Stimulated activated naive CD8-positive, alpha-beta T cell treated with anti-CD3 and anti-CD28 coated beads, Interleukin-15, Interleukin-2, amounts not matched to agents 100 U/mL and 50 U/mL, for 24 hours (primary cell): ENCODE measurements at regions not wholly inside any gene's neighbourhood (a gene's known extent, or its start where the extent isn't known, plus 50 kb on each side); places are given as distances from the start of the nearest gene placed in this dataset.

Experiments
- ATAC-seq: fragments of 150-1000 bp; cut with Tn5 transposase; one replicate; pipeline ENCODE4 v1.10.0; 2021
- DNase-seq: peaks from one replicate; pipeline ENCODE4 v3.0.0; 2021

DNA sequence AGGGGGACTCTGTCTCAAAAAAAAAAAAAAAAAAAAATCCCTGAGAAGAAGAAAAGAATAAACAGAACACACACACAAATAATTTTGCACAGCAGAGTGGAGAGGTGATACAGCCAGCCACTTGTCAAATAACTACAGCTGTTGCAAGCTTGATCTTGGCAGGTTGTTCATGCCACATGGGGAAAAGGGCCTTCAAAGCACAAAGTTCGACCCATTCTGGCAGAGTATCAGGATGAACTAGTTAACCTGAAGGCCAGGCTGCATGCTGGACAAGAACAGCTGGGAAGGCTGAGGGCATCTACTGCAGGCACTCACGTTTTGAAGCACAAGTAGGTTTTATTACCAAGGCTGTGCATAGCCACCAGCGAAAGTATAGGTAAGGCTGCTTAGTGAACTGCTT, 104.1 kb downstream of the KCTD15 start:
- DNase-seq: no peak

GRCh38 chr19:33902395-33902794, 105.7 kb downstream of the KCTD15 start:
- no peak for ATAC-seq

More for the DNA sequence above, 104.1 kb downstream of the KCTD15 start:
- ATAC-seq: no peak

GRCh38 chr19:33902802-33903488, 106.3 kb downstream of the KCTD15 start:
- DNase-seq (no peak), ATAC-seq (no peak)

More at GRCh38 chr19:33902395-33902794, 105.7 kb downstream of the KCTD15 start:
- DNase-seq: no peak

DNA sequence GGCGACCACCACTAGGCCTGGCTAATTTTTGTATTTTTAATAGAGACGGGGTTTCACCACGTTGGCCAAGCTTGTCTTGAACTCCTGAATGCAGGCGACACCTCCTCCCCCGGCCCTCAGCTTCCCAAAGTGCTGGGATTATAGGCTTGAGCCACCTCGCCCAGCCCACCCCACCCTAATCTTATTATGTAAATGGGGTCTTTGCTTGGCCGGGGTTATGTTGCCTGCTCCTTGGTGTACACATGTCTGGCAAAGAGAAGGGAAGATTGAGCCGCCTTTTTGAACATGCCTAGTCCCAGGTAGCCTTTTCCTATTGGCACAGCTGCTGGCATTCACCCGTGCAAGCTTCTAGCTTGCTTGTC, 106.8 kb downstream of the KCTD15 start:
- no peak for ATAC-seq

DNA sequence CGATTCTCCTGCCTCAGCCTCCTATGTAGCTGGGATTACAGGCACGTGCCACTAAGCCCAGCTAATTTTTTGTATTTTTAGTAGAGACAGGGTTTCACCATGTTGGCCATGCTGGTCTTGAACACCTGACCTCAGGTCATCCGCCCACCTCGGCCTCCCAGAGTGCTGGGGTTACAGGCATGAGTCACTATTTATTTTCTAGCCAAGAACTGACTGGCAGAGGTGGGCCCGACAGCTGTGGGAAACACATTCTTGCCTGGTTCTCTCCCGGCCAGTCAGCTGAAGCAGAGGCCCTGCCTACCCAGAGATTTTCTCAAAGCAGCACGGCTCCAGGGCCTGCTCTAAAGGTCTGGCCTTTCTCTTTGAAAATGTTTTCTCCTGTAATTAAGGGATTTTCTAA, 108.0 kb downstream of the KCTD15 start:
- ATAC-seq: no peak
- DNase-seq: no peak

More for the DNA sequence above, 106.8 kb downstream of the KCTD15 start:
- DNase-seq: no peak

DNA sequence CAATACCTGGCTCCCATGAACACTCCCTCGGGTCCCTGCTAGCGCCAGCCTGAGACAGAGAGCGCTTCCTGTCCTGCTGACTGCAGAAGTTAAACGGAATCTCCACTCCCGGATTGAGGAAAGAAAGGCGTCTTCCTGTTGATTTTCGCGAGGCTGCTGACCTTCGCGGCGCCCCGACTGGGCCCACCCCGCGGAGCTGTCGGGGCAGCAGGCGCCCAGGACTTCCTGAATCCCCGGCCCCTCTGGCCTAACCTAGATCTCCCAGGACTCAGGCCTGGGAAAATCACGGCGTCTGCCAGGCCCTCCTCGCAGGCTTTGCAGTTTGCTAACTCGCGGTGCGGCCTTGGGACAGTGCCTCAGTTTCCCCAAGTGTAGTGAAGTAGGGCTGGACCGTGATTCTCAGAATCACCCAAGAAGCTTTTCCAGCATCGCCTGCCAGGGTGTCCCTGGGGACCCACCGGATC, 108.8 kb downstream of the KCTD15 start:
- no peak for ATAC-seq

DNA sequence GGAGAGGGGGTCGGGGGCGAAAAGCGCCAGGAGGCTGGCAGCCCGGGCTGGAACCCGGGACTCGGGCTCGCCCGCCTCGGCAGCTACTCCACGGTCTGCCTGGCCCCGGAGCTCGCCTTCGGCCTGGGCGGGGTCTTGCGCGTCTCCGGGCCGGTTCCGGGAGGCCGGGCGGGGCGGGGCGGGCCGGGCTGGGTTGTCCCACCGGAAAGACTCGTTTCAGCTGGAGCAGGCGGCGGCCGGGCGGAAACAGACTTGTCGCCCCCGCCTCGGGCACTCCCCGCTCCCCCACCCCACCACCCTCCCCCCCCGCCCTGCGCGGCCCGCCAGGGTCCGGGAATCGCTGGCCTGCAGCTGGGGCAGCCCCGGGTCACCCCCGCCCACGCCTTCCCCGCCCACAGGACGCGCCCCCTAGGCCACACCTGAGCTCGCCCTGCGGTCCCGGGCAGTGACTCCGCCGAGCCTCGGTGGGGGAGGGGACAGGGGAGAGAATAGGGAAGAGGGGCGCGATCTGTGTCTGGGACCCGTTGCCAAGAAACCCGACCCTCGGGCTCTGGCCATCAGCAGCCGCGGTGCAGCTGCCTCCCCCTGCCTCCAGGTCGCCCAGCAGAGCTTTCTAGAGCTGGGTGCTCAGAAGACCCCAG, 109.4 kb downstream of the KCTD15 start:
- ATAC-seq (peak; percentile 36), DNase-seq (peak; percentile 15)

More for the DNA sequence above, 108.8 kb downstream of the KCTD15 start:
- no peak for DNase-seq

- ATAC-seq (no peak), DNase-seq (no peak)
These were observed 110.1 kb downstream of the KCTD15 start for GRCh38 chr19:33906578-33907335.

- ATAC-seq (no peak), DNase-seq (no peak)
These were observed 114.3 kb downstream of the KCTD15 start for GRCh38 chr19:33910922-33911321.

DNA sequence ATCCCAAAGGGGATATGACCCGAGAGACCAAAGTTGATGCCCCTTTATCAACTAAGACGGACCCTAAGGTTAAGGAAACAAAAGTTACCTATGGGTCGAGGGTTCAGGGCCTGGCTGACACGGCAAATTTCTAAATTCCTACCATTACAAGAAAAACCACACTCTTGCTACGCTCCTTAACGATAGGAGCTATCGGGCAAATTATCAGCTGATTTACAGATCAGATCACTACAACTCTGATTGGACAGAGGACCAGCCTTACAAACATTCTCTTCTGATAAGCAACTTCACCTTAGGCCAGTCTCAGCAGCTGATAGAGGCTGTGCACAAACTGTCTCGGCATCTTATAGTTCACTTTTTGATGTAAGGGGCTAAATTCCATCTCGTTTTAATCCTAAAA, 117.9 kb downstream of the KCTD15 start:
- no peak for ATAC-seq
- DNase-seq: no peak

DNA sequence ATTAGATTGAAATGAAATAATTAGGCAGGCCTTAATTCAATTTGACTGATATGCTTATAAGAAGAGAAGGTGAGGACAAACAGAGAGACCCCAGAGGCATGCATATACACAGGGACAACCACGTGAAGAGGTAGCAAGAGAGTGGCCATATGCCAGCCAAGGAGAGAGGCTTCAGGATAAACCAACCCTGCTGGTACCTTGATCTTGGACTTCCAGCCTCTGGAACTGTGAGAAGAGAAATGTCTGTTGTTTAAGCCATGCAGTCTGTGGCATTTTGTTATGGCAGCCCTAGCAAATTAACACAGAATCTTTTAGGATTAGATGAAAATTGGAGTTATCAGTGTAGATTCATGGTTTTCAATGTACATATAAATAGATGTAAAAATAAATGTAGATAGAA, 120.1 kb downstream of the KCTD15 start:
- ATAC-seq (no peak), DNase-seq (no peak)

DNA sequence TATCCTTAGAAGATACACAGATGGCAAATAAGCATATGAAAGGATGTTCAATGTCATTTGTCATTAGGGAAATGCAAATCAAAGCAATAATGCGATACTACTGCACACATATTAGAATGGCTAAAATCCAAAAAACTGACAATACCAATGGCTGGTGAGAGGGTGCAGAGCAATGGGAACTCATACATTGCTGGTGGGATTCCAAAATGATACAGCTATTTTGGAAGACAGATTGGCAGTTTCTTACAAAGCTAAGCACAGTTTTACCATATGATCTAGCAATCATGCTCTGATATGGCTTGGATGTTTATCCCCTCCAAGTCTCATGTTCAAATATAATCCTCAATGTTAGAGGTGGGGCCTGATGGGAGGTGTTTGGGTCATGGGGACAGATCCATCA, 122.6 kb downstream of the KCTD15 start:
- ATAC-seq (no peak), DNase-seq (no peak)

DNA sequence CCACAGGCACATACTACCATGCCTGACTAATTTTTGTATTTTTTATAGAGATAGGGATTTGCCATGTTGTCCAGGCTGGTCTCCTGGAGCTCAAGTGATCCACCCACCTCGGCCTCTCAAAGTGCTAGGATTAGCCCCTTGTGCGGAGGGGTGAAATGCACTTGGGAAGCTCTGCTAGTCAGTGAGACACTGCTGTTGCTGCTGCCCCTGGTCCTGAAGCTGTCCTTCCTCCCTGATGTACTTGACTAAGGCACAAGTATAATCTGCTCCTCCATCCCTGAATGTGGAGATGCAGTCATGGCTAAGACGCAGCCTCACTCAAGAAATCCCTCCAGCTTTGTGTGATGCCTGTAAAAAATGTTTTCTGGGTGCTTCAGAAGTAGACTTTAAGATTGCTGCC, 124.5 kb downstream of the KCTD15 start:
- DNase-seq (no peak), ATAC-seq (no peak)

- ATAC-seq (no peak), DNase-seq (no peak)
These were observed 129.6 kb downstream of the KCTD15 start for GRCh38 chr19:33926306-33926705.

DNA sequence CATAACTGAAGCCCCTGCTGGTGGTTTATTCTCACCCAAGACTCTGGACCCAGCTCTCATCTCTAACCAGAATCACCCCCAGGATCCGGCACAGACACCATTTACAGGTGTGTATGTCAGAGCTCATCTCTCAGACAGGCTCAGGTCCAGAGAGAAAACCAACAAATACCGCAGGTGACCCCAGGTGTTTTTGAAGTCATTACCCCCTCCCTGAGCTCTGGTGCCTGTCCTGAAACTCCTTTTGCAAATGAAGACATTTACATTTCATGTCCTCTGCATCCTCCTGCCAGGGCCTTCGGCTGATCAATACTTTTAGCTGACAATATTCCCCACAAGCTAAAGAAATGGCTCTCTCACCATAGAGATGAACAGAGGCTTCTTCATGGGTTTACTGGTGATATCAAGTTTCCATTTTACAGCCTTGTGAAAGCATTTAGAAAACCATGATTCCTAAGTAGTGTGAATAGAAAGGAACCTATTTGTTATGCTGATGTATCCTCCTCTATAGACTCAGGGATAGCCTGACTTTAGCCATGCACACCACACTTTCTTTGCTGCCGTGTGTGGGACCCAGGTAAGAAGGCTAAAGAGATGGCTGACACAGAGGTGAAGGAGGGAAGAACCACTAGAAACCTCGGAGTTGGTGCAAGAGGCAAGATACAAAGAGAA, 131.3 kb downstream of the KCTD15 start:
- ATAC-seq: no peak

DNA sequence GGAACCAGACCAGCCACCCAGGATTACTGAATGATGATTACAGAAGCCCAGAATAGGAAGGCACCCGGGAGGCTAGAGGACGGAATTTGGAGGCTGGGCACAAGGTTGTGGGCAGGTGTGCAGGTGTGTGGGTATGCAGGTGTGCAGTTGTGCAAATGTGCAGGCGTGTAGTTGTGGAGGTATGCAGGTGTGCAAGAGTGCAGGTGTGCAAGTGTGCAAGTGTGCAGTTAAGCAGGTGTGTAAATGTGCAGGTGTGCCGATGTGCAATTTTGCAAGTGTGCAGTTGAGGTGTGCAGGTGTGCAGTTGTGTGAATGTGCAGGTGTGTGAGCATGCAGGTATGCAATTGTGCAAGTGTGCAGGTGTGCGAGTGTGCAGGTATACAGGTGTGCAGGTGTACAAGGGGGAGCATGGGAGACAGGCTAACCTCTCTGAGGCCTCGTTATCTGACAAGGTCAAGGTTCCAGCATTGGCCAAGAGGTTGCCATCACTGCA, 131.8 kb downstream of the KCTD15 start:
- no peak for ATAC-seq

More for the DNA sequence above, 131.3 kb downstream of the KCTD15 start:
- DNase-seq: no peak

DNA sequence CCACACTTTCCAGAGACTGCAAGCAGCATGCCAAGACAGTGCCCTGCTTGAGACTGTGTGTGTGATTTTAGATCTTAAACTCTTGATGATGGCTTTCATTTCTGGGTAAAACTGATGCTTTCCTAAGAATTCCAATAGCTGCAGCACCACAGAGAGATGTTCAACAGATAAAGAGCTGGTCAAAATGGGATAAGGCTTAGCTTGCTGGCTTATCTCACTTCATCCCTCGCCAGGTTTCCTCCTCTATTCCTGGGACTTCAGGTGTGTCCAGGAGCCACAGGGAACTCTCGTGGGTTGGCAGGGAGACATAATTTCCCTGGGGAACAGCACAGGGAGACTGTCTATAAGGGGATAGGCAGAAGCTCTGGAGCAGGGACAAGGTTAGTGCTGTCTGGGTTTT, 137.3 kb downstream of the KCTD15 start:
- ATAC-seq (no peak), DNase-seq (no peak)

More for the DNA sequence above, 131.8 kb downstream of the KCTD15 start:
- DNase-seq: no peak

- no peak for DNase-seq
These were observed 142.2 kb downstream of the KCTD15 start for GRCh38 chr19:33938821-33939220.

DNA sequence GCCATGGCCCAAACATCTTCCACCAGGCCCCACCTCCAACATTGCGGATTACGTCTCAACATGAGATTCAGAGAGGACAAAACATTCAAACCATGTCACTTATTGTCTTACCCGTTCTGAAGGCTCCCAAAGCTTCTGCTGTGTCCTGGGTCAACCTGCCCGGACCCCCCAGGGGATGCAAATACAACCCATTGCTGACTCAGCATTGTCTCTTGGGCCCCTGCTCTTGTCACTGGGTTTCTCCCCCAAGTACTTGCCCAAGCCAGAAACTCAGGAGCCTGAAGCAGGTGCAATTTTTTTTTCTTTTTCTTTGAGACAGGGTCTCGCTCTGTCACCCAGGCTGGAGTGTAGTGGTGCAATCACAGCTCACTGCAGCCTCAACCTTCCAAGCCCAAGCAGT, 144.5 kb downstream of the KCTD15 start:
- DNase-seq (no peak), ATAC-seq (no peak)

More at GRCh38 chr19:33938821-33939220, 142.2 kb downstream of the KCTD15 start:
- no peak for ATAC-seq

DNA sequence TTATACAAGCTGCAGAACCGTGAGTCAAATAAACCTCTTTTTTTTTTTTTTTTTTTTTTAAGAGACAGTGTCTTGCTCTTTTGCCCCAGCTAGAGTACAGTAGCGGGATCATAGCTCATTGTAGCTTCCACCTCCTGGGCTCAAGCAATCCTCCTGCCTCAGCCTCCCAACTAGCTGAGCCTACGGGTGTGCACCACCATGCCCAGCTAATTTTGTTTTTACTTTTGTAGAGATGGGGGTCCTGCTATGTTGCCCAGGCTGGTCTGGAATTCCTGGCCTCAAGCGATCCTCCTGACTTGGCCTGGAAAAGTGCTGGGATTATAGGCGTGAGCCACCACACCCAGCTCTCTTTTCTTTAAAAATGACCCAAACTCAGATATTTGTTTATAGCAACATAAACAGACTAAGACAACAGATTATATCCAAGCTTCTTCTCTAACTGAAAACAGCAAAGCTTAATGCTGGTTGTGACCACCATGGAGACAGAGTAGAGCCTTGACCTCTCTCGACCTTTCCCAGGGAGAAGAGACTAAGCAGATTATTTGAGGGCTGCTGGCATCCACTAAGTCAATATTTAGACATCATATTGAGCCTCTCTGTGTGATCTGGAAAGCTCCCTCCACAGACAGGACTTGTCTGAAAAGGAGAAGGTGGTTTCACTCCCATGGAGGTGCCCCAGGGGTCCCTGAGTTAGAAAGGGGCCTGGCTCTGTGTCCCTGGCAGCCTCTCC, 150.0 kb downstream of the KCTD15 start:
- no peak for DNase-seq
- ATAC-seq: no peak

- ATAC-seq: no peak
- DNase-seq: no peak
These were observed 150.7 kb downstream of the KCTD15 start for GRCh38 chr19:33947265-33947964.
